Hematopoietic multipotent progenitor cell (in vitro differentiated cells): ENCODE measurements at regions not wholly inside any gene's neighbourhood (a gene's known extent, or its start where the extent isn't known, plus 50 kb on each side); places are given as distances from the start of the nearest gene placed in this dataset. TPM values are rescaled to one million over a fixed set of nuclear protein-coding genes. Genes with fewer than 3 reads are reported as not detected.
"Not testable (repeated sequence)": the region's sequence is repeated elsewhere in the genome, so short reads cannot be mapped to it uniquely, and the experiment has no call there.

Experiments used
- DNase-seq, 3 donors: peaks; one replicate each; pipeline ENCODE4 v3.0.0-alpha.2; 2011 to 2015; ENCODE audit warnings: low read depth in 2 of 3, low spot score in 2 of 3
- small RNA-seq: library from RNA; depleted of rRNA; stranded (forward); fragments of <200 nt; gene quantifications from one replicate; pipeline ENCODE3, GENCODE V24; 2012

DNA sequence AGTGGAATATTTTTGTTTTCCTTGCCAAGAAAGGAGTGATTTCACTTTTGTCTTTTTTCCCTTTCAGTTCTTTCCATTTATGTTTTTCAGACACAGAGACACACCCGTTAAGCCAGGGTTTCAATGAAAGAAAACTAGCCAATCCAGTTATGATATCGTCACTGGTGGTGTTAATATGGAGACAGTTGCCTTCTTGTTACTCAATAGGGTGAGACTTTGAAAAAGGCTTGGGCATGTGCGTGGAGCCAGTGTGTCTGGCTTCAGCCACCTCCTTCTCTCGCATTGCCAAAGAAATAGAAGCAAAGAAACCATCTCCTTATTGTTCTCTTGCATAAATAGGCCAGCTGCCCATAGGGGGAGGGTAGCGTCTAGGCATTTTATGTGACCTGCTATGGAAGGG is 84.1 kb upstream of the DLX6 start:
- no peak for DNase-seq

DNA sequence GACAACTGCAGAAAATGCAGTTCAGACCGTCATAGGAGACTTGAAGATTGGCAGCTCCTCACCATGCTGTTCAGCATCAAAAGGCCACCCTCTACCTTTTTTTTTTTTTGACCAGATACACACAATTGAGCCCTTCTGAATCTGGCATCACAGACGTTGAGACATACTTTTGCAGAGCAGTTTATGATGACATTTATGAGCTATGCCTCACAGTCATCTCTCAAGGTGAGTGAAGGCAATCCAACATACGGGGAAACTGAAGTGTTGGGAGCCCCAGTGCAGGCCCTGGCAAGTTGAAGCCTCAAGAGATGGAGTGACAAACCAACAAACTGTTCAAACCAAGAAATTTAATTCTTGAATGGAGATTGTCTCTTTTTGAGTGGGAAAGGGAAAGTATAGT is 83.6 kb upstream of the DLX6 start:
- no peak for DNase-seq

DNA sequence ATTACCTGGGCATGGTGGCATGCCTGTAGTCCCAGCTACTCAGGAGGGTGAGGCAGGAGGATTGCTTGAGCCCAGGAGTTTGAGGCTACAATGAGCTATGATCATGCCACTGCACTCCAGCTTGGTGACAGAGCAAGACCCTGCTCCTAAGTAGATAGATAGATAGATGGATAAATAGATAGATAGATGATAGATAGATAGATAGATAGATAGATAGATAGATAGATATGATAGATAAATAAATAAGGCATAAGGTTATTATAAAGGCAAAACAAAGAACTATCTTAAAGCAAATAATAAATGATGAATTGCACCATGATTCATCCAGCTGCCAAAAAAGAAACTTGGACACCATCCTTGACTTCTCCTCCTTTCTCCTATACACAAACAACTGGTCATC is 82.0 kb upstream of the DLX6 start:
- DNase-seq = not testable (repeated sequence)

- no peak for DNase-seq
Measured at GRCh38 chr7:96927131-96927530, 78.2 kb upstream of the DLX6 start.

DNA sequence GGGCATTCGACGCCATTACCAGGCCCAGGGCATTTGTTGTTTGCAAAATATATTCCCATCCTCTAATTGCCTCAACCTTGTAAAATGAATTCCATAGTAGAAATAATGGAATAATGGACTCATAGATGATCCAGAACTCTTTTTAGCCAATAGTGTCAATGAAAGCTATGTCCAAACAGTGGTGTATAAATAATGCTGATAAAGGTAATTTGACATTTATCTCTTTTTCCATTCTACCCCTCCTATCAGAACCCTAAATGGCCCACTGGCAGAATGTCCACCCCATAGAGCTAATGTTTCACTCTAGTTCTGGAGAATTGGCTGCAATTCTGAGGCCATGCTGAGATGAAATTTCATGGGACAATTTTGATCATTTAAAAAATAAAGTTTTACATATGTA is 76.4 kb upstream of the DLX6 start:
- DNase-seq = no peak

DNA sequence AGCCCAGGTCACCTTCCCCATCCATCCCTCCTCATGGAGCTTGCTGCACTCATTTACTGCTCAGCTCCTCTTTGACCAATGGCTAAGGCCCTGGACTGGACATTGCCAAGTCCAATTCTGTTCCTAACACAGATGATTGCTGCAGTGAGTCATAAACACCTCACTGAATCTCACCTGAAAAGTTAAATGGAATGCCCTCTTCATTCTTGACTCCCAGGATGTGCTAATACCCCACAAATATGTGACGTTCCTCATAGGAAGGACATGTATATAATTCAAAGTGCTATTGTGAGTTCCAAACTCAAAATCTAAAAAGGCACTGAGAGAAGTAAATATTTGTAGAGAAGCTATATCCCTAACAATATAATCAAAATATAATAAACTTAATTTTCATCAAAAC is 73.5 kb upstream of the DLX6 start:
- DNase-seq = no peak

- DNase-seq = no peak
Measured at GRCh38 chr7:96933067-96933645, 72.2 kb upstream of the DLX6 start.

- DNase-seq = no peak
Measured at GRCh38 chr7:96936621-96937020, 68.7 kb upstream of the DLX6 start.

DNA sequence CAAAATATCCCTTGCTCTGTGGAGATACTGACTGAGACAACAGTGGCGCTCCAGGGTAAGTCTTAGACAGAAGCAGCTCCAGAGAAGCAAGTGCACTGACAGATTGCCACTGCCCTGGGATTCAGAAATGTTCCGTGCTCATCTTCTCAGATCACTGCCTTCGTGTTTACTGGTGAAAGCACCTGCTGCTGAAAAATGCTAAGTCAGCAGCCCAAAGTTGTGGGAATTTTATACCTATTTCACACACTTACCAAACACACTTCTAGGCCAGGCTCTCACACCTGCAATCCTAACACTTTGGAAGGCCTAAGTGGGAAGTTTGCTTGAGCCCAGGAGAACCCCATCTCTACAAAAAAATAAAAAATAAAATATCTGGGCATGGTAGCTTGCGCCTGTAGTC is 63.2 kb upstream of the DLX6 start:
- DNase-seq = no peak

DNA sequence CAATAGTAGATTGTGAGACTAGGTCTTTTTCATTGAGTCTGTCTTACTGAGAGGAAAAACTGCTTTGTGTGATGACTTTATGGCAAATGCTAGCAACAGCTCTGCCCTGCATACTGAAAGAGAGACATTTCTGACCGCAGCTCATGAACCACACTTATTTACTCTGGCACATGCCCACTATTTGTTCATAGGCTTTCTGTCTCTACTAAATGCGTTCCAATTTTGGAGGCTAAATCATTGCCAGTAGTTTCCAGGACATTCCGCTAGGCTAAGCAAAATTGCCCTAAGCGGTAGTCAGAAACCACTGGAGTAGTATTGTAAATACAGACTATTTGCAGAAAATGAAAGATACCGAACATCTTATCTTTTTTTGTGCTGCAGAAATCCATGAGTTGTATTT is 55.6 kb upstream of the DLX6 start:
- DNase-seq = no peak

DNA sequence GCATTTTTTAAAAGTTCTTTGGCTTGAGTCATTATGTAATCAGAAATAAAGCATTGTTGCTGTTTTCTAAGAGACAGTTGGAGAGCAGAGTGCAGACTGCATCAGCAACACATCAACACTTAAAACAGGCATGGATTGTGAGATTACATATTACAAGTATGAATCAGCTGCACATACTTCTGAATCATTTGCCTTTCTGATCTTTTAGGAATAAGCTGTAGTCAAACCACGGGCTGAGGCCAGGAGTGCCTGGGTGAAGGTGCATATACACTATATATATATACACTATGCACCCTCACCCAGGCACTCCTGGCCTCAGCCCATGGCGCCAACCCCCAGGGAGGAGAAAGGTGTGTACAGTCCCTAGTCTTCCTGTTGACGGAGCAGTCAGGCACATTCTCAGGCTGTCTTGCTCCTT is 52.4 kb upstream of the DLX6 start:
- DNase-seq = no peak

DNA sequence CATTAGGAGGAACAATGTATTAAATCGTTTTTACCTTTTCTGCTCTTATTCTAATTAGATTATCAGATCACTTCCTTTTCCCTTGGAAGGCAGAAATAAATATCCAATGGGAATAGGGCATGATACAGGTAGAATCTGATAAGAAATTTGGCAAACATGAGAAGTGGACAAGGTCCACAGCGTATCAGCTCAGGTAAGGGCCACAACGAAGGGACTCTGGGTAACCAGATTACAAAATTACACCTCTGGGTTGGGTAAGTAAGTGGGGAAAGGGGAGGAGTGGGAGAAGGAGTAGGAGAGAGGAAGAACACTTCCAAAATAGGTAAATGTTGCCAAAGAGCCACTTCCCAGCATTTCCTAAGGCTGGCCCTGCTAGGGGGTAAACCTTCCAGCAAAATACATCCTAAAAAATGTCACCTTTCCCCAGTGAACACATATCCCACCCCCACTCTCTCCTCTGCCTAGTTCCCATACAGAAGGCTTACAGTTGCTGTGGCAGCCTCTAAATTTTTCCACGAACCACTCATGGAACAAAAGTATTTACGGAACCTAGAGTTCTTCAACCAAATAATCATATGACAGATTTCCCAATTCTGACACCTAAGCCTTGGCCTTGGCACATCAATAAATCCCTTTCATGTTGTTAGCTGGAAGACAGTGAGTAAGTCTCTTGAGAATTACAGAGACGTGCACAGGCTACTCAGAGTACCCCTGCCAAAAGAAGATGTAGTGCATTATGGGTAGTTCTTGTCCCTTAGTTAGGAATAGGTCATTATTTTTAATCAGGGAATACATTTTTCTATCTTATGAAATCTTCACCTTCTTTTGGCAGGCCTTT is 51.5 kb upstream of the DLX6 start:
- DNase-seq = no peak

Small RNA genes in the stretch of these regions (small RNA-seq; reads per million reads assigned to genes)
- not detected for gene RN7SL252P
